Motor neuron (in vitro differentiated cells): ENCODE measurements at regions not wholly inside any gene's neighbourhood (a gene's known extent, or its start where the extent isn't known, plus 50 kb on each side); places are given as distances from the start of the nearest gene placed in this dataset.

Experiments
- ATAC-seq, 8 experiments: fragments of 200-7000 bp; cut with Tn5 transposase; replicated peaks in 6 of 8; 2 replicates each; pipeline ENCODE4 v1.8.0; 2021; ENCODE audit warnings: mild to moderate bottlenecking in 8 of 8, moderate library complexity in 8 of 8
- H3K27ac ChIP-seq, 2 donors: fragments of 250-450 bp; sonication (Bioruptor Pico); 2 replicates each; pipeline ENCODE4 v1.9.0; 2021; ENCODE audit warnings: antibody characterized with exemption in 2 of 2, mild to moderate bottlenecking in 2 of 2, moderate library complexity in 1 of 2
- H3K4me1 ChIP-seq, 2 donors: fragments of 250-450 bp; sonication (Bioruptor Pico); replicated peaks in 1 of 2; 2 replicates each; pipeline ENCODE4 v1.6.1; 2021; ENCODE audit warnings: antibody characterized with exemption in 2 of 2, mild to moderate bottlenecking in 2 of 2, moderate library complexity in 1 of 2
- H3K4me3 ChIP-seq, 5 donors: fragments of 250-450 bp; sonication (Bioruptor Pico); 2 replicates each; pipeline ENCODE4 v1.9.0; 2021; ENCODE audit warnings: antibody characterized with exemption in 5 of 5, mild to moderate bottlenecking in 5 of 5, moderate library complexity in 4 of 5
- WGBS, 10 experiments: fragments of 450-650 bp; shearing (Covaris generic); methylation state at CpG; one replicate each; pipeline ENCODE4 v1.0.0; 2022; 5-methylcytosine and 5-hydroxymethylcytosine counted together
- in situ Hi-C, 9 experiments: fragments of 400-800 bp; cut with MboI; loops; one replicate each; pipeline ENCODE4 v1.15.0; 2021; ENCODE audit warnings: low sequenced_read_pairs in 9 of 9, low pct_unique_long_range_greater_than_20kb in 2 of 9; ENCODE audit not compliant: unreplicated experiment in 9 of 9

DNA sequence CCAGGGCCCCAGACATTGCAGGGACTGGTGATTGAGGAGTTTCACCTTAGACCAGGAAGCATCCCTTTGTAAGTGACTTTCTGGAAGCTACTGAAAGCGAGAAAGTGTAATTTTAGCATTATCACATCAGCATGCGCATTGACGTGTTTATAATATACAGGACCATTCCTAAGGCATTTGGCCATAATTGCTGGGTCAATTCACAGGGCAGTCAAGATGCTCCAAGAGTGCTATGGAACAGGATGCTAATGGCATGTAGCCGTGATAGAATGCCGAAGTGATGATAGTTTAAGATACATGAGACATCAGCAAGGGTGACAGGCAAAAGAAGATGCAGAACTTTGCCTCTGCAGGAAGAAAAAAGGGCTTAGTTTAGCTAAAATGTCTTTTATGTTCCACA, 347.6 kb upstream of the NBEA start:
- Histone ChIP-seq H3K4me1 (peaks cover 0 to 6% of the 10 kb centered on the region in 2 donors), H3K27ac (no peak overlapping the region), H3K4me3 (no peak overlapping the region)
- in situ Hi-C loops: no loop called here
- ATAC-seq: peak in 4 of 8 experiments; percentile 21 to 67 (median 30)
- WGBS, 10 experiments: 21 to 100% (median 71%) methylated on average over 1 to 5 of the region's 5 CpGs; no CpG with 5 or more reads in 3 of the 10 experiments

DNA sequence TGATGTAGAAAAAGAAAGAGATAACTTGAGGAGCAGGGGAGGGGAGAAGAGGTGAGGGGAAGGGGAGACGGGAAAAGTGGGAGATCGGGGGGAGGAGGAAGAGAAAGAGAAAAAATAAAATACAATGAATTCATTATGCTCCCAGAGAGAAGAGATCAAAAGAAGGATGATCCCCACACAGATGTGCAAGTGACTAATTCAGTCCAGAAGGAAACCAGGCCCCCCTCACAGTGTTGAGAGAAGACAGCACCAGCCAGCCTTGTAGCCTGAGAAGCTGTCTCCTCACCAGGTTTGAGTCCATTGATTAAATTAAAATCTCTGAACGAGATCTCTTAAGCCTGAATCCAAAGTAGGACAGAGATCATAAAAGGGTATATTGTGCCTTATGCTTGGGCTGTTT, 333.7 kb upstream of the NBEA start:
- Histone ChIP-seq H3K27ac (no peak overlapping the region), H3K4me1 (peaks cover 0 to 5% of the 10 kb centered on the region in 2 donors), H3K4me3 (no peak overlapping the region)
- in situ Hi-C loops: no loop called here
- no peak for ATAC-seq
- 0 to 80% (median 38%) methylated on average over 1 of the region's 3 CpGs; no CpG with 5 or more reads in 6 of the 10 experiments for WGBS, 10 experiments

DNA sequence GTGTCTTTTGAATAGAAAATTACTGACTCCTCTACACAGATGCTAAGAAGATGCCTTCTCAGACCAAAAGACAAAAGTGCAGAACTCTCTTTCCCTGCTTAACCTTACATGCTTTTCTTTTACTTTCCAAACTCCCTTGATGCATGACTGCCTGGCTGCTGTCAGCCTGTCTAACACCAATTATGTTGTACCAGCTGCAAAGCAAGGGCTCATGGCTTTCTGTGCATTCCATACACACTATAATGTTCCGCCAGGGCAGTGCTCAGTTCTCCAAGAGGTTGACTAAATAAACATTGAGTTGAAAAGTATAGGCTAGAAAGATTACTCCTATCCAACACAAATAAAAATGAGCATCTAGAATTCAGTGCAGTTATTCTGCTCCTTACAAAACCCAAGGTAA, 330.4 kb upstream of the NBEA start:
- H3K4me3 ChIP-seq: no peak overlapping the region
- H3K27ac ChIP-seq: no peak overlapping the region
- no peaks in the 10 kb centered on the region for H3K4me1 ChIP-seq
- ATAC-seq: peak in 1 of 8 experiments; percentile 59
- 40 to 100% (median 93%) methylated on average over 1 of the region's 1 CpG; no CpG with 5 or more reads in 2 of the 10 experiments for WGBS, 10 experiments
- in situ Hi-C loops: no loop called here

DNA sequence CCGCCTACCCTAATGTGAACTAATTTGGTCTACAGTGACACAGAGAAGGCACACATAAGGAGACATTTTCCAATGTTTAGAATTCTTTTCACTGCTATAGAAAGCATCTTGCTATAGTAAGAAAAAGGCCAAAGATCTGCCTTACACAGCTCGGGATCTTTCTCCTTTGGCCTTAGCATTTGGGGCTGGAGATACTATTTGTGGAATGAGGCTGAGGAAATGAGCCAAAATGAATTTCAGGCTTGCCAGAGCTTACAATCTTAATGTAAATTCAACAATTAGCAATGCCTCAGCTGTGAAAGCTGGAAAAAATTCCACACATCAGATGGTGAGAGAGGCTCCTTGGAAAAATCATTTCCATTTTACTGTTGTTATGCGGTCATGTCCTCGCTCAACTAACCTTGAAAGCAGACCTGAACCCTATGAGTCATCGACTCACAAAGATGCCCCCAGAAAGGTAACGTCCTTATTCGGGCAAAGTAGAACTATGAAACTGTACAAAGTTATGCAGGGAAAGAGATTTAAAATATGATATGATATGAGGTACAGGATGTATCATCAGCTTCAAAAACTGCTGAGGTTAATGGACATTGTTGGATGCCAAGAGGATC, 324.5 kb upstream of the NBEA start:
- 37 to 97% (median 80%) methylated on average over 1 to 7 of the region's 7 CpGs; no CpG with 5 or more reads in 2 of the 10 experiments for WGBS, 10 experiments
- Histone ChIP-seq H3K27ac (no peak overlapping the region), H3K4me3 (no peak overlapping the region), H3K4me1 (peaks cover 14 to 35% of the 10 kb centered on the region in 2 donors)
- peak in 3 of 8 experiments; percentile 6 to 66 (median 31) for ATAC-seq
- in situ Hi-C loops: no loop called here

DNA sequence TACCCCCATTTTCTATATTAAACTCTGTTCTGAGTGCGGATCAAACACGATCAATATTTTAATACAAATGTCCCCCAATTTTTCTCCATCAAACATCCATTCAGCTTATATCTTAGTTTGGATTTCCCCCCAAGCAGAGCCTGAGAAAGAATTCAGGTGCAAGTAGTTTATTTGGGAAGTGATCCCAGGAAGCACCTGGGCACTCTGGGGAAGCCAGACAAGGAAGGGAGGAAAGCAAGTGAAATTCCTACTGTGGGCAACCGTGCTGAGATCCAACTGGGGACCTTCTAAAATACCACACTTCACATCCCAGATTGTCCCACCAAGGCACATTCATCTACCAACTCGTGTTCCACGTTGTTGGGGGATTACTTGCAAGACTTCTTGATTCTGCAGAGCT, 323.4 kb upstream of the NBEA start:
- no peak overlapping the region for H3K4me3 ChIP-seq
- ATAC-seq: no peak
- 45 to 100% (median 88%) methylated on average over 2 to 5 of the region's 5 CpGs; no CpG with 5 or more reads in 1 of the 10 experiments for WGBS, 10 experiments
- H3K4me1 ChIP-seq: peaks cover 14 to 35% of the 10 kb centered on the region in 2 donors
- H3K27ac ChIP-seq: peak overlapping the region in 1 of 2 donors; percentile 4
- in situ Hi-C loops: no loop called here

DNA sequence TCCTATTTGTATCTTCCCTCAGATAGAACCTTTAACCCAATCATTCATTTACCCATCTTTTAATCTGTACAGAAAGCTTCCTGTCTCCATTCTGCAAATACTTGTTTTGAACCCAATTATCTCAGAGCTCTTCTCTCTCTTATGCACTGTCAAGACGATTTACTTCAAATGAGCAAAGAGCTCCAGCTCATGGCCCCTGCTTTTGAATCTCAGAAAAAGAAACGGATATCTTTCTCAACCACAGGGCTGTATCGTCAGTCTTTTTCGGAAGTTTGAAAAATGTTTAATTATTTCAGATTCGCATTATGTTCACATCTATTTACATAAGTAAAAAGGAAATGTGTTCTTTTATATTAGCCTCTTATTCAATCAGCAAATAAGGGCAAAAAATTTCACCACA, 322.7 kb upstream of the NBEA start:
- Histone ChIP-seq H3K4me3 (no peak overlapping the region), H3K4me1 (peaks cover 14 to 35% of the 10 kb centered on the region in 2 donors), H3K27ac (peak overlapping the region in 1 of 2 donors; percentile 49)
- 67 to 100% (median 75%) methylated on average over 1 to 5 of the region's 5 CpGs for WGBS, 10 experiments
- in situ Hi-C loops: no loop called here
- no peak for ATAC-seq

DNA sequence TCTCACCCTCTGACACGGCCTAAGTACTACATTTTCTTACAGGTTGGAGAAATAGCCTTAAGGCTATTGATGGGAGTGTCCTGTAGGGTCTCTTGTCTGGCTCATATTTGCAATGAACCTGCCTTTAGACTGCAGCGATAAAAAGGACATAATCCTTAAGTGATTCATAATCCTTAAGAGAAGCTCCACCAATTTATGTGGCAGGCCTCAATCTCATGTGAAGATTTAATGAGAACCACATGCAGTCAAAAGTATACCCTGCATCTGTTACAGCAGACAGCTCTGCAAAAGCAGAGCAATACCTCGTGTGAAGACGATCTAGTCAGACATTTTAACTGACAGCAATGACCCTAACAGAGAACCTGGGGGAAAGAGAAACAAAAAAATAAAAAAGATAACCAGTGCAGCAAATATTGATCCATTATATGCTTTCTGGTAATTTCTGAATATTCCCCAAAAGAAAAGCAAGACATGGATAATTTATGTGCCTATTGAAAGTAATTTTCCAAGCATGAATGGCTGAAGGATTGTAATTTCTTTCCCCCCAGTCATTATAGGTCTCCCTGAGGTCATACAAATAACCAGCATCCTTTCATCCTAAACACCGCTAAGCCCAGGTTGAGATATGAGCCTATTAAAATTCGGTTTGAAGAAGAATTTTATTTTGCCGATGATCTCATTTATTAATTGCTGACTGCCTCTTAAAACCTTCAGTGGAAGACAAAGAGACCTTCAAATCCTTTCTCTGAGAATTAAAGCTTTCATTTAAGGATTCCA, 321.8 kb upstream of the NBEA start:
- 11 to 50% (median 39%) methylated on average over 2 to 7 of the region's 7 CpGs for WGBS, 10 experiments
- Histone ChIP-seq H3K4me1 (peaks cover 14 to 35% of the 10 kb centered on the region in 2 donors), H3K27ac (peak overlapping the region; percentile 48 to 76), H3K4me3 (no peak overlapping the region)
- in situ Hi-C loops: no loop called here
- ATAC-seq: peak in 7 of 8 experiments; percentile 39 to 85 (median 62)

DNA sequence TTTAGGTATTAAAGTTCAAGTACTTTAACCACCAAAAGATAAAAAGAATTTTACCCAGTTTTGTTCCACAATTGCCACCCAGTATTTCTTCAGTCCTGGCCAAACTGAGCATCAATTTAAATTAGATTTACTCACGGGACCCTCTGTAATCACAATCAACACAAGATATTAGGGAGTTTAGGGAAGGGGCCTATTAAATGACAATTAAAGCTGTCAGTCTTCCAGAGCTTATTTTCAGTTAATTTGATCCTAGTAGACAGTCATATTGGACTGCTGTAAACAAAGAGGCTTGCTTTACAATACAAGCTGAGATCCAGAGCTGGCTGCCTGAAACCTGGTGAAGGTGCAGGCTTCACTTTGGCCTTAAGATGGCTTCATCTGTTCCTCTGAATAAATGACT, 321.2 kb upstream of the NBEA start:
- Histone ChIP-seq H3K4me1 (peaks cover 14 to 40% of the 10 kb centered on the region in 2 donors), H3K4me3 (no peak overlapping the region), H3K27ac (peak overlapping the region; percentile 48 to 76)
- 50 to 100% (median 86%) methylated on average over 1 of the region's 1 CpG; no CpG with 5 or more reads in 3 of the 10 experiments for whole genome bisulfite sequencing, 10 experiments
- in situ Hi-C loops: no loop called here
- ATAC-seq: peak in 2 of 8 experiments; percentile 26 to 33

DNA sequence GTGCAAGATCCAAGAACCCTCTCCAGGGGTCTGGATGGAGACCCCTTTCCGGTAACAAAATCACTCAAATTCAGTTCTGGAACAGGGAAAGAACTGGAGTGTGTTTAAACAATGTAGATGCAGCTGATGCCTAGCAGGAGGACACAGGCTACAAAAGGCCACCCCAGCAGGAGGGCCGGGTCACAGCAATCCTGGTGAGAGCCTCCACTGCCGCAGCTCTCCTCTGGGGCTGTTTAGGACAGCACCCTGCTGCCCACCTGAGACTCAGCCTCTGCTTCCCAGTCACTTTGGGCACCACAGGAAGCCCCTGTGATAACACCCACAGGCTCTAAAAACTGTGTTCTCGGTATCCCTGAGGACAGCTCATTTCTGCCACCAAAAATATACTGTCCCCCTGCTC, 318.7 kb upstream of the NBEA start:
- Histone ChIP-seq H3K27ac (no peak overlapping the region), H3K4me3 (no peak overlapping the region), H3K4me1 (peaks cover 18 to 53% of the 10 kb centered on the region in 2 donors)
- ATAC-seq: no peak
- WGBS, 10 experiments: 29 to 83% (median 80%) methylated on average over 1 to 2 of the region's 4 CpGs; no CpG with 5 or more reads in 5 of the 10 experiments
- in situ Hi-C loops: no loop called here

DNA sequence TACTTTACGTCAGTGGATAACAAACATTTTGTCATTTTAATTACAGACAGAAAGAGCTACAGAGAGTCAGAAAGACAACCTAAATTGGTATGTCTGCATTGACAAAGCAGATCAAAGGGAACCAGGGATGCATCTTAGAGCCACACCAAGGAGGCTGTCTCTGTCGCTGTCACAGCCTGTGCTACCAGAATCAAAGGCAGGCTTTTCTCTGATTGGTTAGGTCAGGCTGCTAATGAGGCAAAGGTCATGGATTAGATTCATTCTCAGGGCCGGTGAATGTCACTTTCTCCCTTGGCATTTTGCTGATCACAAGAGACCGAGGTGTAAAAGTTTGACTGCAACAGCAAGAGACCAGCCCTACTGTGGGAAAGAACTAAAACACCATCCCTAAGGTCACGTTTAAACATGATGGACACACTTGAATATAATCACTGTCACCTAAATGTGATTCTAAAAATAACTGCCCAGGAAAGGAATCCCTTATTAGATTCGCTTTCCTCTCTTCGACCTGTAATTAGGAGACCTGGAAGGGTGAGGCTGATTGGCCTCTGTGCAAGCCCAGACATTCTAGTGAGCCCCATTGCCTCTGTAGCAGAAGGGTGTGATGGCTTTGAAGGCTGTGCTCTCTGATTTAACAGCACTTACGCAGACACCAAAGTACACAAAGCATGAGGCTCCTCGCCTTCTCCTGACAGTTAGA, 314.4 kb upstream of the NBEA start:
- ATAC-seq: peak in 5 of 8 experiments; percentile 45 to 77 (median 66)
- in situ Hi-C loops: no loop called here
- Histone ChIP-seq H3K4me3 (no peak overlapping the region), H3K27ac (no peak overlapping the region), H3K4me1 (peaks cover 4 to 20% of the 10 kb centered on the region in 2 donors)
- WGBS, 10 experiments: 0 to 85% (median 40%) methylated on average over 1 to 7 of the region's 9 CpGs

DNA sequence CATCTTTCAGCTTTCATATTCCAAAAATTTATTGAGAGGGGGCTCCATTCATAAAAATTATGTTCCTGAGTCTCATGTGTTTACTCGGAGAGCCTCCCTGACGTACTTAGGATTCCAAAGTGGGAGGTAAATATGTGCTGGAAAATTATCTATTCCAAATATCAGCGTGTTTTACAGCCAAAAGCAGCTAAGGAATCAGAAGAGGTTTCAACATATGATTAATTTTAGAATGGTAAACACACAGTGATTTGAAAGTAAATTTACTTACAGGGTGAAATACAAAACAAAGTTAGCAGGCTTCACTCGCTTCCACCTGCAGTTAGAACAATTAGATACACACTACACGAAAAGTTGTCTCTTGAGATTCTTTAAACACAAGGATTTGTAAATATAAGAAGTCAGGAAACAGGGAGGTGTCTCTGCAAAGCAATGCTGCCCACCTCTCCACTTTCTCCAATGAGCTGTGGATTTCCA, 313.8 kb upstream of the NBEA start:
- Histone ChIP-seq H3K4me1 (peaks cover 4 to 20% of the 10 kb centered on the region in 2 donors), H3K4me3 (no peak overlapping the region), H3K27ac (no peak overlapping the region)
- in situ Hi-C loops: no loop called here
- WGBS, 10 experiments: 11 to 94% (median 62%) methylated on average over 1 to 5 of the region's 5 CpGs
- no peak for ATAC-seq

DNA sequence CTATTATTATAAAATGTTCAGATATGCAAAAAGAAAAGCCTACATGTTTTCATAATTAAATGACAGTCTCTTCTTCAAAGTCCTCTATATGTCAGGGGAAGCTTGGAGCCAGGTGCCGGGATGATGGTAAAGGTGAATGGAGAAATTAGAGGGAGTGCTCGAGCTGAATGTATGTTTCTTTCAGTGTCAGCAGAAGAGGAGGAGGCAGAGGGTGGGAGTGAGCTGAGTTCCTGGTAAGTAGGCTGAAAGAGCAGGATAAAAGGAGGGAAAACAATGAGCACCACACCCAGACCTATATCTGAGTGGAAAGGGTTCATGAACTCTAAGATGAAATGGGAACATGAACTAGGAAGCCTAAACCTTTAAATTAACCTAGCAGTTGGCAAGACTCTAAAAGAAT, 307.6 kb upstream of the NBEA start:
- no peaks in the 10 kb centered on the region for H3K4me1 ChIP-seq
- in situ Hi-C loops: no loop called here
- H3K27ac ChIP-seq: no peak overlapping the region
- H3K4me3 ChIP-seq: no peak overlapping the region
- ATAC-seq: no peak
- whole genome bisulfite sequencing, 10 experiments: 6 to 100% (median 61%) methylated on average over 1 to 2 of the region's 2 CpGs; no CpG with 5 or more reads in 3 of the 10 experiments

DNA sequence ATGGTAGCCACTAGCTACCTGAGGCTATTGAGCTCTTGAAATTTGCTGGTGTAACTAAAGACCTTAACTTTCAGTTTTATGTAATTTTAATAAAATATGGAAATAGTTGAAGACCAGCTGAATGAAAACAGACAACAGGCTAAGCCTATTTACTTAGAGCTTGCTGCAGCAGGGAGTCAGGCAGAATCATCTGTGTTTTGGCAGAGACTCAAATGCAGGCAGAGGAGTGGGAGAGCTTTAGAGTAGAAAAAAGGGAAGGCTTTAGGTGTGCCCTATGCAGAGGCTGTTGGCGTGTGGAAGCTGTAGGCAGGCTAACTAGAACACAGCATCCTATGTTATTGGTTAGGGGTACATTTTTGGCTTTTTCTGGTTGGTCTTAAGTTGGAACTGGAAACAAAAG, 304.9 kb upstream of the NBEA start:
- 25 to 100% (median 88%) methylated on average over 1 of the region's 1 CpG; no CpG with 5 or more reads in 6 of the 10 experiments for WGBS, 10 experiments
- no peak overlapping the region for H3K4me3 ChIP-seq
- H3K4me1 ChIP-seq: peaks cover 11 to 16% of the 10 kb centered on the region in 2 donors
- peak in 2 of 8 experiments; percentile 30 to 46 for ATAC-seq
- H3K27ac ChIP-seq: no peak overlapping the region
- in situ Hi-C loops: no loop called here
